K562 (cell line): ENCODE measurements at regions not wholly inside any gene's neighbourhood (a gene's known extent, or its start where the extent isn't known, plus 50 kb on each side); places are given as distances from the start of the nearest gene placed in this dataset.

Experiments used
- ATAC-seq: fragments of 200-7000 bp; cut with Tn5 transposase; 3 replicates; pipeline ENCODE4 v1.9.1; 2020; ENCODE audit warnings: moderate library complexity
- BruUV-seq: library from RNA; stranded (reverse); fragments of 400-500 nt; replicated peaks from 2 replicates; lab custom pipeline; 2021; lab: Mats Ljungman, UMichigan
- CTCF ChIA-PET: fragments of 300-600 bp; formaldehyde crosslinking; extraction: SDS; loops from one replicate; lab custom pipeline; 2021; ENCODE audit warnings: low intra/inter-chr PET ratio; lab: Yijun Ruan, JAX
- POLR2A ChIA-PET: fragments of 300-600, 350-650 bp; sonication (Branson Sonifier 250); formaldehyde crosslinking; extraction: SDS; loops from one replicate; lab custom pipeline; 2021; ENCODE audit warnings: antibody characterized with exemption, inconsistent platforms; lab: Yijun Ruan, JAX
- DNase-seq, 4 experiments: peaks; one replicate each; pipeline versions ENCODE4 v3.0.0 to v3.0.0-alpha.2; 2011 to 2018; ENCODE audit warnings: low spot score in 3 of 4, mixed read lengths in 3 of 4; ENCODE audit errors: extremely low read depth in 1 of 4
- FAIRE-seq: peaks from 2 replicates; lab custom pipeline; 2011; peaks lifted over from hg19 to GRCh38; lab: Jason Lieb, UNC
- H2AFZ ChIP-seq: 2 replicates; pipeline ENCODE4 v1.6.0; 2011; ENCODE audit warnings: low read depth, low read length, control low read depth, inconsistent platforms
- H3K27ac ChIP-seq: fragments of 200-600 bp; 3 replicates; pipeline ENCODE4 v1.8.0; 2011; ENCODE audit warnings: low read depth, mild to moderate bottlenecking, control low read depth, inconsistent platforms, low read length, moderate library complexity, mixed read lengths; ENCODE audit errors: extremely low read depth
- H3K27me3 ChIP-seq, 2 experiments: fragments of 300-600 bp in 1 of 2; 2 replicates in 1 of 2; 3 replicates in 1 of 2; pipeline versions ENCODE4 v1.6.0 to v1.8.0; 2011; ENCODE audit warnings: inconsistent platforms in 2 of 2, low read length in 2 of 2, mild to moderate bottlenecking in 1 of 2, mixed read lengths in 1 of 2, moderate library complexity in 1 of 2; ENCODE audit not compliant: control insufficient read depth in 2 of 2, insufficient read depth in 2 of 2
- H3K36me3 ChIP-seq: fragments of 300-600 bp; 3 replicates; pipeline ENCODE4 v1.8.0; 2011; ENCODE audit warnings: mild to moderate bottlenecking, low read length, inconsistent platforms; ENCODE audit not compliant: control insufficient read depth, insufficient read depth
- H3K4me1 ChIP-seq, 2 experiments: fragments of 200-600 bp in 1 of 2; replicated peaks in 1 of 2; 2 replicates in 1 of 2; 3 replicates in 1 of 2; pipeline versions ENCODE4 v1.5.1 to v1.8.0; 2011; ENCODE audit warnings: inconsistent platforms in 2 of 2, low read length in 2 of 2, mild to moderate bottlenecking in 1 of 2, mixed read lengths in 1 of 2, moderate library complexity in 1 of 2; ENCODE audit not compliant: control insufficient read depth in 2 of 2, insufficient read depth in 2 of 2
- H3K4me2 ChIP-seq: 2 replicates; pipeline ENCODE4 v1.6.1; 2011; ENCODE audit warnings: low read length, control low read depth, inconsistent platforms, mixed read lengths; ENCODE audit not compliant: insufficient read depth
- H3K4me3 ChIP-seq: fragments of 200-600 bp; sonication (generic), shearing (Covaris generic); 2 replicates; pipeline ENCODE4 v1.5.1; 2016; ENCODE audit warnings: control low read depth, inconsistent platforms
- H3K79me2 ChIP-seq: fragments of 200-600 bp; 3 replicates; pipeline ENCODE4 v1.8.0; 2011; ENCODE audit warnings: low read length, inconsistent platforms; ENCODE audit not compliant: control insufficient read depth, insufficient read depth
- H3K9ac ChIP-seq, 2 experiments: 2 replicates each; pipeline versions ENCODE4 v1.6.0 to v1.6.1; 2011; ENCODE audit warnings: low read depth in 2 of 2, low read length in 2 of 2, control low read depth in 1 of 2, inconsistent platforms in 1 of 2, mild to moderate bottlenecking in 1 of 2, mixed read lengths in 1 of 2; ENCODE audit not compliant: insufficient read depth in 1 of 2
- H3K9me1 ChIP-seq: one replicate; pipeline ENCODE4 v1.6.0; 2011; ENCODE audit warnings: inconsistent platforms, mild to moderate bottlenecking, low read length, moderate library complexity; ENCODE audit not compliant: control insufficient read depth, insufficient read depth
- H3K9me3 ChIP-seq: replicated peaks from 2 replicates; pipeline ENCODE4 v1.5.1; 2011; ENCODE audit warnings: low read depth, low read length, inconsistent platforms; ENCODE audit not compliant: control insufficient read depth, insufficient read depth
- H4K20me1 ChIP-seq: replicated peaks from 2 replicates; pipeline ENCODE4 v1.6.1; 2011; ENCODE audit warnings: low read length, inconsistent platforms, mixed read lengths; ENCODE audit not compliant: control insufficient read depth, insufficient read depth
- BACH1 ChIP-seq: fragments of 200-800 bp; sonication (Bioruptor generic); IDR thresholded peaks from 2 replicates; pipeline ENCODE4 v1.6.1; 2016; ENCODE audit warnings: missing genetic modification characterization, missing compliant biosample characterization
- BCLAF1 ChIP-seq, 2 experiments: fragments of 450-650 bp in 1 of 2; IDR thresholded peaks; 2 replicates each; pipeline ENCODE4 v1.6.1; 2011 to 2017; ENCODE audit warnings: low read depth in 2 of 2, antibody characterized with exemption in 1 of 2, borderline replicate concordance in 1 of 2, low read length in 1 of 2, mild to moderate bottlenecking in 1 of 2, mixed read lengths in 1 of 2; ENCODE audit not compliant: control insufficient read depth in 1 of 2
- CSDE1 ChIP-seq, 2 experiments: fragments of 450-650 bp; IDR thresholded peaks; 2 replicates each; pipeline ENCODE4 v1.6.1; 2016; ENCODE audit warnings: mild to moderate bottlenecking in 1 of 2
- DEAF1 ChIP-seq: fragments of 450-650 bp; formaldehyde crosslinking; IDR thresholded peaks from 2 replicates; pipeline ENCODE4 v1.4.0; 2020; ENCODE audit warnings: mild to moderate bottlenecking, moderate library complexity
- HEY1 ChIP-seq: fragments of 250-450 bp; sonication (Bioruptor Pico); IDR thresholded peaks from 2 replicates; pipeline ENCODE4 v1.5.0; 2020; ENCODE audit warnings: mild to moderate bottlenecking, moderate library complexity, borderline replicate concordance
- IRF1 ChIP-seq: sonication (generic); formaldehyde crosslinking; IDR thresholded peaks from 2 replicates; pipeline ENCODE4 v1.8.0; 2022; ENCODE audit warnings: missing genetic modification reagents, mild to moderate bottlenecking, borderline replicate concordance
- MIER1 ChIP-seq: fragments of 450-650 bp; IDR thresholded peaks from 2 replicates; pipeline ENCODE4 v1.6.1; 2016; ENCODE audit warnings: antibody characterized with exemption, mild to moderate bottlenecking, low read depth
- MXD1 ChIP-seq: fragments of 250-450 bp; sonication (Bioruptor Pico); IDR thresholded peaks from 2 replicates; pipeline ENCODE4 v1.8.0; 2021; ENCODE audit warnings: borderline replicate concordance, mild to moderate bottlenecking, moderate library complexity; ENCODE audit not compliant: poor library complexity, severe bottlenecking
- NR1H2 ChIP-seq: sonication (generic); formaldehyde crosslinking; IDR thresholded peaks from 2 replicates; pipeline ENCODE4 v1.4.0; 2020; ENCODE audit warnings: mild to moderate bottlenecking, missing genetic modification reagents
- SOX6 ChIP-seq: fragments of 450-650 bp; IDR thresholded peaks from 2 replicates; pipeline ENCODE4 v1.6.1; 2014; ENCODE audit warnings: mild to moderate bottlenecking
- TARDBP ChIP-seq: fragments of 450-650 bp; IDR thresholded peaks from 2 replicates; pipeline ENCODE4 v1.6.1; 2016
- ZC3H11A ChIP-seq: IDR thresholded peaks from 2 replicates; pipeline ENCODE4 v1.6.1; 2012; ENCODE audit warnings: low read depth, low read length, improper control_type of control experiment
- ZNF77 ChIP-seq: fragments of 250-450 bp; sonication (Bioruptor Pico); IDR thresholded peaks from 2 replicates; pipeline ENCODE4 v1.5.0; 2020
- ZNF830 ChIP-seq: fragments of 250-450 bp; sonication (Bioruptor Pico); IDR thresholded peaks from 2 replicates; pipeline ENCODE4 v1.5.0; 2021; ENCODE audit warnings: mild to moderate bottlenecking
- WGBS: fragments of 100-300 bp; shearing (Covaris generic); methylation state at CpG from one replicate; pipeline ENCODE4 v1.1.6; 2016; ENCODE audit warnings: low coverage, mixed read lengths; ENCODE audit not compliant: insufficient coverage; ENCODE audit errors: missing lambda C conversion rate; 5-methylcytosine and 5-hydroxymethylcytosine counted together
- in situ Hi-C: fragments of 300-500 bp; cut with MboI; formaldehyde crosslinking; loops from 4 replicates; pipeline ENCODE4 v1.15.0; 2018; ENCODE audit warnings: inconsistent platforms, mixed read lengths
- intact Hi-C: fragments of 100-400 bp; cut with micrococcal nuclease; formaldehyde crosslinking; loops from 2 replicates; pipeline ENCODE4 v1.14.2; 2022

GRCh38 chr1:209248649-209249279 lies 334.8 kb upstream of the CAMK1G start (continued):
- TF ChIP-seq DEAF1 (CRISPR knock-in tag), result peak; percentile 44
- TF ChIP-seq, all 486 proteins: peak for 8

GRCh38 chr1:209249280-209249670 lies 334.2 kb upstream of the CAMK1G start:
- no peaks in the 10 kb centered on the region for H3K9me1 ChIP-seq
- in situ Hi-C loops (no loop called here), intact Hi-C loops (loop anchor here (2.0 to 5.0 kb wide), 3 partner anchors 47 to 596 kb away; no protein-coding TSS in a partner anchor)
- no peaks in the 10 kb centered on the region for H3K27me3 ChIP-seq
- ATAC-seq (no peak), FAIRE-seq (no peak), DNase-seq (no peak)
- no peaks in the 10 kb centered on the region for H4K20me1 ChIP-seq
- H2AFZ ChIP-seq, result no peak overlapping the region
- H3K9ac ChIP-seq, result no peak overlapping the region
- H3K79me2 ChIP-seq, result no peaks in the 10 kb centered on the region
- WGBS, result 0% methylated on average over 2 of the region's 2 CpGs
- no peaks in the 10 kb centered on the region for H3K9me3 ChIP-seq
- H3K4me2 ChIP-seq, result no peak overlapping the region
- no peaks in the 10 kb centered on the region for H3K36me3 ChIP-seq
- CTCF ChIA-PET, result no interaction called here
- no peaks in the 10 kb centered on the region for H3K4me1 ChIP-seq
- BruUV-seq, result no TSS peak
- H3K27ac ChIP-seq, result no peak overlapping the region
- POLR2A ChIA-PET, result interaction anchor here (0.9 to 1.2 kb wide), 2 partner anchors 10 to 851 kb away, joined by 3 read pairs; no protein-coding TSS in a partner anchor
- no peak overlapping the region for H3K4me3 ChIP-seq
- TF ChIP-seq NR1H2 (CRISPR knock-in tag) (no peak), MXD1 (CRISPR knock-in tag) (no peak), HEY1 (CRISPR knock-in tag) (no peak), ZNF77 (CRISPR knock-in tag) (no peak), TARDBP (no peak), SOX6 (no peak), MIER1 (no peak), BCLAF1 (IDR thresholded peaks at IDR 0.05; ENCODE audit: borderline replicate concordance in 1 of 2, control insufficient read depth in 1 of 2, low read depth in 2 of 2, low read length in 1 of 2) (no peak), IRF1 (CRISPR knock-in tag) (no peak), ZC3H11A (no peak), CSDE1 (IDR thresholded peaks at IDR 0.05) (no peak), ZNF830 (CRISPR knock-in tag) (no peak), BACH1 (tag) (no peak)
